NCI-H1694 (cell line): ENCODE measurements at regions not wholly inside any gene's neighbourhood (a gene's known extent, or its start where the extent isn't known, plus 50 kb on each side); places are given as distances from the start of the nearest gene placed in this dataset.

ENCODE experiments used
- DNase-seq: peaks from one replicate; lab custom pipeline; 2025; lab: John Stamatoyannopoulos, UW

GRCh38 chr20:24376311-24377099, 92.9 kb upstream of the SYNDIG1 start:
- DNase-seq = no peak

- no peak for DNase-seq
Observed at GRCh38 chr20:24373372-24373771, 96.1 kb upstream of the SYNDIG1 start.

GRCh38 chr20:24370911-24371695, 98.3 kb upstream of the SYNDIG1 start:
- no peak for DNase-seq

- no peak for DNase-seq
Observed at GRCh38 chr20:24370249-24370648, 99.2 kb upstream of the SYNDIG1 start.

GRCh38 chr20:24368253-24368652, 101.2 kb upstream of the SYNDIG1 start:
- DNase-seq = no peak

DNA sequence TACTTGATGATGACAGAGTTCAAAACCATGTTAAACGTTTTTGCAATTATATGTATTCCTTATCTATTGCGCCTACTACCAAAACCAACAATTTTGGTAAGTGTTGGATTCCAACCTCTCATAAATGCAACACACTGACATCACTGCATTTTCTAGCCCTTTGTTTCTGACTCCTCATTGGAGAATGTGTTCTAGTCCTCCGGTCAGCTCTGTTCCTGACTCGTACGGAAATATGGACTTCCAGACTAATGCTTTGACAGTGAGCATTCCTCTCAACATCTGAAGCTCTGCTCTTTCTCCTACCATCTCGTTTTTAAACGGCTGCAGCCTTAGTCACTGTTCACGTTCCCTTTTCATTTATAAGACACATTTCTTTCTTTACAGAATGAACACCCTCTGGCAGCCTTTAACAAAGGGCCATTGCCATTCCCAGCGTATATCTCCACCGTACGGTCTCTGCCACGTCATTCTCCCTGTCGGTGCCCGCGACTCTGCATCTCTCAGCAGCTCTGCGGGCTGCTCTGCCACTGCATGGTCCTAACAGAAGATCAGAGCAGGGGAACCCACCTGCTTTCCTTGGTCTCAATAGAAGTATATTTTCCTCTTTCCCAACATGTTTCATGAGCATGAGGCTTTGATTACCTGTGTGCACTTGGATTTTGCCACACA, 103.0 kb upstream of the SYNDIG1 start:
- no peak for DNase-seq

DNA sequence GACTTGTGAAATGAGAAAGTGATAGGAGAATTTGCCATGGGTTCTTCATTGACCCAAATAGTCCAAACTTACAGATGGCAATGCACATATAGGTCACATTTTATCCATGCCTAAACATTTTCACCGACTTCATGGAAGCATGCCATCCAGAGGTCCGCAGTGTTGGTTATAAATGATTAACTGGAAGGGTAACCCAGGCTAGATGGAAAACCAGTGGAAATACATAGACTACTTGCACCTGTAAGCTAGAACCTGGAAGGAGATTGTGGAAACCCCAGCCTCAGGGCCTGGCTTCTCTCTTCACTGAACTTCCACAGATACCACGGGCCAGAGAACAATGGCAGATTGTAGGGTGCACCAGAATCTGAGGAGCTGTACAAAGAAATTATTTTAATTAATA, 103.8 kb upstream of the SYNDIG1 start:
- no peak for DNase-seq

GRCh38 chr20:24364482-24364881, 104.9 kb upstream of the SYNDIG1 start:
- DNase-seq = no peak

DNA sequence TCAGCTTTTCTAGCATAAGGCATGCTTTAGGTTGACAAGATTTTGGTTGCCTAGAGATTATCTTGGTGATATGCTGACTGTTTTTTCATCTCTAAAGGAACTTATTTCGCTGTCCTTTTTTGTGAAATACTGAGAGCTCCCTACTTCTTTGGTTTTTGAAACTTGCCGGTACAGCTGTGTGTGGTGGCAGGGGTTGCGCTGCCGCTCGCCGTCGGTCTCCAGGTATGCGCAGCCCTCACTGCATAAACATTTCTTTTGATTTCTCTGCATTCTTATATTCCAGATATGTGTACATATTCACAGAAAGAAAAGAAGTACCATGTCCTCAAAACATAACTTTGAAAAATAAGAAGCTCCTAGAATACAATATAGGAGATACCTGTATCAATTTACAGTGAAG, 106.4 kb upstream of the SYNDIG1 start:
- DNase-seq = no peak

- DNase-seq = no peak
Observed at GRCh38 chr20:24362080-24362479, 107.3 kb upstream of the SYNDIG1 start.

DNA sequence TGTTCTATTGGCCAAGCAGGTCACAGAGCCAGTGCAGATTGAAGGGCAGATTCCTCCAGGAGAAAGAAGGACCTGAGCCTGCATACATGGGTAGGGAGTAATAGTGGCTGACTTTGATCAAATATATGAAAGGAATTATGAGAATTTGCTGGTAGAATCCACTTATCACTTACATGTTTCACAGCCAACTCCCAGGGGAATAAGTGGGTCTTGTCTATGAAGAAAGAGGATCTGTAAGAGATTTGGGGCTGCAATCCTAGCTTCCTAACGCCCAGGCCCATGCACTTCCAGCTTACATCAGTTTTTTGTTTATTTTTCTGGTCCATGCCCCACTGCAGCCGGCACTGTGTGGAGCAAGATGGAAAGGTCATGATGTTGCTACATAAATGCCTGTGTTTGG, 107.9 kb upstream of the SYNDIG1 start:
- no peak for DNase-seq

- no peak for DNase-seq
Observed at GRCh38 chr20:24360531-24360930, 108.9 kb upstream of the SYNDIG1 start.

- DNase-seq = no peak
Observed at GRCh38 chr20:24359321-24360027, 110.0 kb upstream of the SYNDIG1 start.

GRCh38 chr20:24357931-24358330, 111.5 kb upstream of the SYNDIG1 start:
- no peak for DNase-seq

GRCh38 chr20:24357177-24357576, 112.3 kb upstream of the SYNDIG1 start:
- DNase-seq = no peak

DNA sequence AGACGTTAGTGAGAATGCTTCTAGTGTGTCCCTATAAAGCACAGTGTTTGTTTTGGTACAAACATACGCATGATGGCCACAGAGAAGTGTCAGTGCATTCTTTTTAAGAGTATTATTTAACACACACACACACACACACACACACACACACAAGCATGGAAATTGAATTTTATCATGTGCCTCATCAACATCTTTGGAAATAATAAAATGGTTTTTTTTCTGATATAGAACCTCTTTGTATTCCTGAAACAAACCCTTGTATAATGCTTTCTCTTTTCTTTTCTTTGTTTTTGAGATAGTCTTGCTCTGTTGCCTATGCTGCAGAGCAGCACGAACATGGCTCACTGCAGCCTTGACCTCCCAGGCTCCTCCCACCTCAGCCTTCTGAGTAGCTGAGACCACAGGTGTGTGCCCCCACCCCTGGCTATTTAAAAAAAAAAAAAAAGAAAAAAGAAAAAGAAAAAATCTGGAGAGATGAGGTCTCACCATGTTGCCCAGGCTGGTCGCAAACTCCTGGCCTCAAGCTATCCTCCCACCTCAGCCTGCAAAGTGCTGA, 116.2 kb upstream of the SYNDIG1 start:
- DNase-seq = no peak

- no peak for DNase-seq
Observed at GRCh38 chr20:24350923-24351368, 118.5 kb upstream of the SYNDIG1 start.

GRCh38 chr20:24341781-24342180, 127.6 kb upstream of the SYNDIG1 start:
- DNase-seq = no peak

GRCh38 chr20:24340933-24341332, 128.5 kb upstream of the SYNDIG1 start:
- no peak for DNase-seq

DNA sequence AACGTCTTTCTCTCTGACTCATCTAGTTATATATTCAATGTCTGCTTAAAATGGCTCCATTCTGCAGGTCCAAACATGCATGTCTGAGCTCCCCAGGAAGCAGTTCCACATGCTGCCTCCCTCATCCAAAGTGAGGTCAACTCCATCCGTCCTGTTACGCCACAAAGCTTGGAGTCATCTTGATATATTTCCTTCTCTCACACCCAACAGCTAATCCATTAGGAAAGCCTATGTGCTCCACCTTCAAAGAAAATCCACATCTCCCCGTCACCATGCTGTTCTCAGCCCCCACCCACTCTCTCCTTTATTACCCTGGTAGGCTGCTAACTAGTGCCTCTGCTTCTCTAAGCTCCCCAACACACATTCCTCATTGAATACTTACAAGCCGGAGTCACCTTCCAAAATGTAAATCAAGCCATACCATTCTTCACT, 130.2 kb upstream of the SYNDIG1 start:
- no peak for DNase-seq

- no peak for DNase-seq
Observed at GRCh38 chr20:24337551-24337950, 131.9 kb upstream of the SYNDIG1 start.

GRCh38 chr20:24337069-24337468, 132.4 kb upstream of the SYNDIG1 start:
- DNase-seq = no peak
